Germinal center (tissue), 1 donor: ENCODE measurements at regions not wholly inside any gene's neighbourhood (a gene's known extent, or its start where the extent isn't known, plus 50 kb on each side); places are given as distances from the start of the nearest gene placed in this dataset.
"Not testable (repeated sequence)": the region's sequence is repeated elsewhere in the genome, so short reads cannot be mapped to it uniquely, and the experiment has no call there.

Source experiments
- DNase-seq: peaks from one replicate; pipeline ENCODE4 v3.0.0; 2012; ENCODE audit warnings: mixed read lengths, low spot score

GRCh38 chr3:144923046-144923775, 951.6 kb downstream of the DIPK2A start:
- no peak for DNase-seq

DNA sequence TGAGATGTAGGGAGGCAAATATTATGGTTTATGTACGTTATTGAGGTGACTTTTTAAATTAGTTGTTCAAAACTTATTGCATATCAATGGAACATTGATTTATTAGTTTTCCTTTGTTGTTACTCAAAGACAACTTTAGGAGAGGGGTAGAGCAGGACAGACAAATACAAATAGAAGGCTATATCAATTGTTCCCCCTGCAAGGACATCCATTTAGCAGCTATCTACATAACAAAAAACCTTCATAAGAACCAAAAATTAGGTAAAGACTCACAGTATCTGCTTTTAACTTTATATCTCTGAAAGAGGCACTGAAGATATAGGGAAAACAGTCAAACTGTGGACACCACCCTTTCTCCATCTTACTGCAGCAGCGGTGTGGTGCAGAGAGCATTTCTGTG, 958.8 kb downstream of the DIPK2A start:
- no peak for DNase-seq

DNA sequence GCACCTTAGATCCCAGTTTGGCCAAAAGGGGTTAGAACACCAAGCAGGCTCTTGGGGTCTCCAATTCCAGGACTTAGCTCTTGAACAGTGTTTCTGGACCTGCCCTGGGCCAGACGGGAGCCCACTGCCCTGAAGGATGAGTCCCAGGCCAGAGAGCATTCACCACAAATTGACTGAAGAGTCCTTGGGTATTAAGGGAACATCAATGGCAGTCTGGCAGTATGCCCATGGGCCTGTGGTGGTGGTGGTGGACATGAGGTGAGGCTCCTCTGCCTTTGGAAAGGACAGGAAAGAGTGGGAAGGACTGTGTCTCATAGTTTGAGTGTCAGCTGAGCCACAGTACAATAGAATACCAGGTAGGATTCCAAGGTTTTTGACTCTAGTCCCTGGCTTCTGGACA, 960.0 kb downstream of the DIPK2A start:
- no peak for DNase-seq

DNA sequence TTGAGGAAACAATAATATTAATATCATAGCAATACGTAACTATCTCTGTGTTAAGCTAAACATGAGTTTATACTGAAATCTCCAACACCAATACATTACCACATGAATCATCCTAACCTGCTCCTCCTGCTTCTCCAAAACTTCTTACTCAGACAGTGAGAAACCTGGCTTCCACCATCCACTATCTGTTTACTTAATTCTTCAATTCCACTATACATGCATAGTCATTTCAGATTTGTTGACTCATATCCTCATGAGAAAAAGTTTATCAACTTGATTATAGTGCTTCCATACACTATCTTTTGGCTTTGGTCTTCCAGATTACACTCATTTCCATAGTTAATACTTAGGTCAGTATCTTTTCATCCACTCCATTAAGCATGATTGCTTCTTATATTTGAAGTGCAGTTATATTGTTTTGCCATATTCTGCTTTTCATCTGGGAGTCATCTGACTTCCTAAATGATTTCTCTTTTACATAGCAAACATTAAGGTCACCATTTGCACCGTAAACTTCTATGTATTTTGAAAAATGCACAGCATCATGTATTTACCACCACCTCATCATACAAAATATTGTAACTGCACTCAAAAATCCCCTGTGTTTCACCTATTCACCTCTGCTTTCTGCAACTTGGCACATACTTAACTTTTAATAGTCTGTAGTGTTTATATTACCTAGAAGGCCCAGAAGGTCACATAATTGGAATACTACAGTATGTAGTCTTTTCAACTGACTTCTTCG, 970.6 kb downstream of the DIPK2A start:
- no peak for DNase-seq

DNA sequence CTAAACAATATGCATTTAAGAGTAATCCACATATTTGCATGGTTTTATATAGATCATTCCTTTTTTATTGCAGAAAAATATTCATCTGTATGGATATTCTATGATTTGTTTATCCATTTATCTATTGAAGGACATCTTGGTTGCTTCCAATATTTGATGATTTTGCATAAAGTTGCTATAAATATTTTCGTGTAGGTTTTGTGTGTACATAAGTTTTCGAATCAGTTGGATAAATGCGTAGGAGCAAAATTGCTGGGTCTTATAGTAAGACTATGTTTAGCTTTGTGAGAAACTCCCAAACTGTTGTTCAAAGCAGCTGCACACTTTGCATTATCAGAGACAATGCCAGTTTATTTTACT, 971.2 kb downstream of the DIPK2A start:
- DNase-seq, result no peak

- DNase-seq, result no peak
Measured at GRCh38 chr3:144947895-144948294, 976.3 kb downstream of the DIPK2A start.

DNA sequence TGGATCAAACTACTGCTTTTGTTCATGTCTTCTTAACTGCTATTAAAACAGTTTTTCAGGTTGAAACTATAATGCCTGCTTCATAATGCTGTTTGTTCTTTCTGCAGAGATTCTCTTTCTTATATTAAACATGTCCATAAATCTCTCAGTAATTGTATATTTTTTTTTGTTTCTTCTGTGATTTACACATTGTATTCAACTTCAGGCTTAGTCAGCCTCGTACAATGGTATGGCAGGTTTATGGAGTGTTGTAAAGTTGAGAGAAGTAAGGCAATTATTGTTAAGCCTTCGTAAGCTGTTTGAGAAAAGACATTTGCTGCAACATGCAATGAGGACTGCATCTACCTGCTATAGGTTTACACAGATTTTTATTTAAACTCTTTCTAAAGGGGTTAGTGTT, 977.1 kb downstream of the DIPK2A start:
- no peak for DNase-seq

DNA sequence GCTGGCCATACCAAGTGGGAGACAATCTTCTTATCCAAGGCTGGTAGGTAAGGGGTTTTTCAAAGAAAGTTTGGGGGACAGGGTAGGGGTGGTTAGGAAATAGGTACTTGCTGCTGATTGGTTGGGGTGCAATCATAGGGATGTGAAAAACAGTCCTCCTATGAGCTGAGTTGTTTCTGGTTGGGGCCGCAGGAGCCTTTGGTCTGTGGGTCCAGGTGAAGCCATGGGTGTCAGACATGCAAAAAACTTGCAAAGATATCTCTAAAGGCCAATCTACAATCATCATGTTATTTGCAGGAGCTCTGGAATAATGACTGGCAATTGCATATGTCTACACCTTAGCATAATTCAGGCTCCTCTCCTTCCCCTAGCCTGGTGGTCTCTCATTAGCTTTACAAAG, 982.3 kb downstream of the DIPK2A start:
- no peak for DNase-seq

DNA sequence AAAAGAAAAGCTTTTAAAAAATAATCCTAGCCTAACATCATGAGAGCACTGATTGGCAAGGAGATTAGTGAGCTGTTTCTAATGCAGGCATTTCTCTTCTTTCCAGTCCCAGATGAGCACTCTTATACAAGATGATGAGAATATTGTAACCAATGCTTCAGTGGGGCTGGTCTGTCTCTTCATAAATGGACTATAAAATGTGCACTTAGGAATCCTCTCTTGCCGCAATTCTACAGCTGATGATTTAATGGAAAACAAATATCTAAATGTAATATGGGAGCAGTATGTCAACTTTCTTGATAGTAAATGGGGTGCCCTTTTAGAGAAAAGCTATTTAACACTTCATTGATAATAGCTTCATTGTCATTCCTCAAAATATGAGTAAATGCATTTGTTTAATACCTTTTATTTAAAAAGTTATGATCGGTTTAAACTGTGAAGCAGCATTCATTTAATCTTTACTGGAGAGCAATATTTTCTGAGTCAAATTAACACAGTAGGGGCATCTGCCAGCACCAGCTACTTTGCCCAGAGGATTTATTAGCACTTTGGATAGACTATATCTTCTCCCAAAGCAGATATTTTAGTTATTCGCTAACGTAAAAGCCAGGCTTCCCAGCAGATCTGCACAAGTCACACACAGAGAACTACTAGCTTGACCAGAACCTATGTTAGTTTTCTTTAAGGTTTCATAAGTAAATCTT, 985.9 kb downstream of the DIPK2A start:
- no peak for DNase-seq

DNA sequence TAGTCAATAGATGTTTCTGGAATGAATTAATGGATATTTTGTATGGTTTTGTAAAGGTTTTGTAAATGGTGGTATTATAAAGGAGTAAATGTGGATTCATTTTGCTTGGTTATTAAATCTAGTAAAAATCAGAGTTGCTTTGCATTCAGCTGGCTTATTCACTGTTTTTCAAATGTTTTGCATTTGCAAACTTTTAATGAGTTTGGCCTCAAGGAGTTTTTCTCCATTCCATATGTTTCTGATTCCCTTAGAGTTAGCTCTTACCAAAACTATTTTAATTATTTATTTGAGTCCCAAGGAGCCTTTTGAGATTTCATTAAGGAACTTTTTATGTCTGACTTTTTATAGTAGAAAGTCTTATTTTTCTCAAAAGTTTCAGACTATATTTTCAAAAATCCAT, 992.2 kb downstream of the DIPK2A start:
- DNase-seq, result no peak

GRCh38 chr3:144966560-144966959, 994.9 kb downstream of the DIPK2A start:
- DNase-seq, result no peak

- no peak for DNase-seq
Measured at GRCh38 chr3:144968750-144969350, 997.2 kb downstream of the DIPK2A start.

DNA sequence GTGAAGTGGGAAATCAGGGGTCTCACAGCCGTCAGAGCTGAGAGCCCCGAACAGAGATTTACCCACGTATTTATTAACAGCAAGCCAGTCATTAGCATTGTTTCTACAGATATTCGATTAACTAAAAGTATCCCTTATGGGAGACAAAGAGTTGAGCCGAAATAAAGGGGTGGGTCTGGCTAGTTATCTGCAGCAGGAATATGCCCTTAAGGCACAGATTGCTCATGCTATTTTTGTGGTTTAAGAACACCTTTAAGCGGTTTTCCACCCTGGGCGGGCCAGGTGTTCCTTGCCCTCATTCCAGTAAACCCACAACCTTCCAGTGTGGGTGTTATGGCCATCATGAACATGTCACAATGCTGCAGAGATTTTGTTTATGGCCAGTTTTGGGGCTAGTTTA, 1012.9 kb downstream of the DIPK2A start:
- DNase-seq, result not testable (repeated sequence)

DNA sequence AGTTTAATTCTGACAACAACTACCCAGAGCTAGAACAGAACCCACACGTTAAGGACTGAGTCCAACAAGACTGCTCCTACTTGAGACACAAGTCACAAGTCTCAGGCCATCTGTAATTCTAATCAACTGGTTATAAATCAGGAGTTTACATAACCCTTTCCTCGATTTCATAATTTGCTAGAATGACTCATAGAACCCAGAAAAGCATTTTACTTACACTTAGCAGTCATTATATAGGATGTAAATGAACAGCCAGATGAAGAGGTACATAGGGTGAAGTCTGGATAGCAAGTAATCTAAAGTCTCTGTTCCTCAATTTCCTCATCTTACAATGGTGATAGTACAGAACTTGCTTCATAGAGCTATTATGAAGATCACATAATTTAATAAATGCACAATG, 1018.2 kb downstream of the DIPK2A start:
- no peak for DNase-seq

- no peak for DNase-seq
Measured at GRCh38 chr3:144995856-144996255, 1024.2 kb downstream of the DIPK2A start.

- no peak for DNase-seq
Measured at GRCh38 chr3:145005427-145005826, 1033.8 kb downstream of the DIPK2A start.

DNA sequence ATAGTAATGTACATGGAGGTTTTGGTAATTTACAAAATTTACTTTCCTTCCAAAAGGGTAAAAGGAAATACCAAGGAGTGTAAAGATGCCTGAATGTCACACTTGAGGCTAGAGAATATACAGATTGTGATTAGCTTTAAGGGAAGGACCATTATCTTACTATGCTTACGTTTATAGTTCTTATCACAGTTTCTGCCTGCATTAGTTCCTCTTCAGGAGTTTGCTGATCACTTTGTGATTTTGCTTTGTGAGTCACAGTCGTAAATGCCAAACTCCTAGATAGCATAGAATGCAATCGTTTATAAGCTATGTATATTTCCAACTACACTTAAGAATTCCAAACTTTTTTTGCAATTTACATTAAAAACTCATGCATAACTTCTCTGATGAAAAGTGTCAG, 1034.6 kb downstream of the DIPK2A start:
- no peak for DNase-seq

GRCh38 chr3:145013931-145014330, 1042.3 kb downstream of the DIPK2A start:
- DNase-seq, result no peak

DNA sequence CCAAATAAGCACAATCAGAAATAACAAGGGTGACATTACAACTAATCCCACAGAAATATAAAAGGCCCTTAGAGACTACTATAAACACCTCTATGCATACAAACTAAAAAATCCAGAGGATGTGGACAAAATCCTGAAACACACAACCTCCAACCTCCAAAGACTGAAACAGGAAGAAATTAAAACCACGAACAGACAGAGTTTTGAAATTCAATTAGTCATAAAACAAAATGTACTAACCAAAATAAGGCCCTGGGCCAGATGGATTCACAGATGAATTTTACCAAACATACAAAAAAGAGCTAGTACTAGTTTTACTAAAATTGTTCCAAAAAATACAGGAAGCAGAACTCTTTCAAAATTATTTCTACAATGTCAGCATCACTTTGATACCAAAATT, 1043.6 kb downstream of the DIPK2A start:
- no peak for DNase-seq

GRCh38 chr3:145017959-145018358, 1046.3 kb downstream of the DIPK2A start:
- DNase-seq, result no peak

DNA sequence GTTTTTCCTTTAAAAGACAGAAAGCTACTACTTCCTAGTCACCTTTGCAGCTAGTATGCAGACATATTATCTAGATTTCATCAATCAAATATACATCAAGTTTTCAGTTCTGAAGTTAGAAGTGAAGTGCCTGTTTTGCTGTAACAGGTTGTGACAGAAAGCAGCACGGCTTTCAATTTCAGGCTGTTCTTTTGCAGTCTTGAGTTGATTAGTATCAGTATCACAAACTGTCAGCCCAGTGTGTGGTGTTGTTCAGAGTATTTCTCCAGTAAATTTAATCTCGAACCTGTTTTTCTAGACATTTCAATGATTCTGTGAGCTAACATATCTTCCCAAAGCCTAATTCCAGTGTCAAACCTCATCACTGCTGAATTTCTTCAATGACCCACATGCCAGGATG, 1050.8 kb downstream of the DIPK2A start:
- DNase-seq, result no peak

- DNase-seq, result no peak
Measured at GRCh38 chr3:145024700-145025099, 1053.1 kb downstream of the DIPK2A start.

DNA sequence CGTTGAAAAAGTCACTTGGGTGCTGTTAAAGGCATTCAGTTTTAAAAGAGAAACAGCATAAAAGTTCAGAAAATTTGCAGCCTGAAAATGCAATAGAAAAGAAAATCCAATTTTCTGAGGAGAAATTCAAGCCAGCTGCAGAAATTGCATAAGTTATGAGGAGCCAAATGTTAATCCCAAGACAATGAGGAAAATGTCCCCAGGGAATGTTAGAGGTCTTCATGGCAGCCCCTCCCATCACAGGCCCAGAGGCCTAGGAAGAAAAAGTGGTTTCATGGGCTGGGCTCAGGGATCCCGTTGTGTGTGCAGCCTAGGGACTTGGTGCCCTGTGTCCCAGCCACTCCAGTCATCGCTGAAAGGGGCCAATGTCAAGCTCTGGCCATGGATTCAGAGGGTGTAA, 1055.6 kb downstream of the DIPK2A start:
- DNase-seq, result not testable (repeated sequence)
